Activated CD8-positive, alpha-beta T cell treated with anti-CD3 and anti-CD28 coated beads, Interleukin-2, amount 10 ng/mL, durations not matched to agents 7 days and 5 days (primary cell): ENCODE measurements at regions not wholly inside any gene's neighbourhood (a gene's known extent, or its start where the extent isn't known, plus 50 kb on each side); places are given as distances from the start of the nearest gene placed in this dataset.
A peak's percentile ranks its signal among the peaks of the same experiment; 100 is the strongest.

Experiments
- ATAC-seq: fragments of 150-1000 bp; cut with Tn5 transposase; one replicate; pipeline ENCODE4 v1.10.0; 2021; ENCODE audit warnings: moderate library complexity
- CTCF ChIA-PET: fragments of 350-600 bp; sonication (Branson Sonifier 250); formaldehyde crosslinking; loops from one replicate; lab custom pipeline; 2021; ENCODE audit warnings: antibody characterized with exemption; lab: Charles Lee
- POLR2A ChIA-PET: fragments of 350-600 bp; sonication (Branson Sonifier 250); formaldehyde crosslinking; loops from one replicate; lab custom pipeline; 2021; ENCODE audit warnings: antibody characterized with exemption; lab: Charles Lee
- DNase-seq: peaks from one replicate; pipeline ENCODE4 v3.0.0-alpha.2; 2020
- H3K27ac Mint-ChIP-seq: one replicate; pipeline ENCODE4 v1.8.0; 2021; ENCODE audit warnings: mild to moderate bottlenecking, mixed read lengths
- H3K27me3 Mint-ChIP-seq: one replicate; pipeline ENCODE4 v1.8.0; 2021; ENCODE audit warnings: low read depth, mixed read lengths
- H3K36me3 Mint-ChIP-seq: one replicate; pipeline ENCODE4 v1.8.0; 2021; ENCODE audit warnings: low read depth, mixed read lengths
- H3K4me1 Mint-ChIP-seq: one replicate; pipeline ENCODE4 v1.8.0; 2021; ENCODE audit warnings: low read depth, mixed read lengths
- H3K4me3 Mint-ChIP-seq: one replicate; pipeline ENCODE4 v1.8.0; 2021; ENCODE audit warnings: mild to moderate bottlenecking, mixed read lengths
- H3K9me3 Mint-ChIP-seq: one replicate; pipeline ENCODE4 v1.8.0; 2022; ENCODE audit warnings: mixed read lengths; ENCODE audit not compliant: insufficient read depth

DNA sequence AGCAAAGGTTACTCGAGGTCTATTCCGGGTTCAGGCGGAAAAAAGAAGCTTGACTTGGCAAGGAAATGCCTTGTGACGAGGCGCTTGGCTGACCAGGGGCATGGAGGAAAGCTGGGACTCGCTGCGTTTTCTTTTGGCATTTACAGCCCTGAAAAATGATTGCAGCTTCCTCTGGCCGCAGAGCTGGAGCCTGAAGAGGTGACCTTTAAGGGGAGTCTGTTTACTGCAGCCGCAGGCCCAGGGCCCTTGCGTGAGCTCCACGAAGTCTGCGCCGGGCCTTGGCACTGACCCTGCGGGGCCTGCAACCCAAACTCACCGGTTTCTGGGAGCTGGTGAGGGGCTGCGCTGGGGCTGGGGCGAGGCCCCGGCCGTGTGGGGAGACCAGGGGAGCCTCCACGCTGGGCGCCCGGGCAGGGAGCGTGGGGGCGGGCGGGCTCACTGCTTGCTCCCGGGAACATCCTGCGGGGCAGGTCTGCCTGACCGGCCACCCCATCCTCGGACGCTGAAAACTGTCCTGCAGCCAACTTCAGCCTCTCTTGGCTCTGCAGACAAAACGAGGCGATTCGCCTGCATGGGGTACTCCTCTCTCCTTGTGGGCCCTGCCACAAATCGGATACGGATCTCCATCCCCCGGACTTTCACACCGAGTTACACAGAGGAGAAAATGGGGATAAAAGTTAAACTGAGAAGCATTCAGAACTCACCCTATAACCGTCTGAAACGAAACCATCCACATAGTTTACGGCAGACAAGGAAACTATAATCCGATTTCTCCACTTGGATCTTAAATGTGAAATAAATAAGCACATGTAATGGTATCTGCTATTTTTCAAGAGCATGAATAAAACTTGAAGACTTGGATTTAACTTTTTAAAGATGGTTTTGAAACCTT lies 206.3 kb upstream of the FOXF1 start:
- Mint-ChIP-seq H3K27ac (no peak overlapping the region), H3K9me3 (no peaks in the 10 kb centered on the region), H3K36me3 (no peaks in the 10 kb centered on the region), H3K4me3 (no peak overlapping the region), H3K27me3 (peaks cover 25% of the 10 kb centered on the region), H3K4me1 (no peaks in the 10 kb centered on the region)
- ChIA-PET POLR2A (no interaction called here), CTCF (no interaction called here)
- no peak for ATAC-seq
- DNase-seq = no peak

- Mint-ChIP-seq H3K27ac (no peak overlapping the region), H3K36me3 (no peaks in the 10 kb centered on the region), H3K9me3 (no peaks in the 10 kb centered on the region), H3K4me3 (no peak overlapping the region), H3K27me3 (peaks cover 20% of the 10 kb centered on the region), H3K4me1 (no peaks in the 10 kb centered on the region)
- ChIA-PET POLR2A (no interaction called here), CTCF (interaction anchor here (0.8 kb wide), 1 partner anchor 33 kb away, joined by 3 read pairs; no protein-coding TSS in a partner anchor)
- ATAC-seq = no peak
- DNase-seq = no peak
Measured at GRCh38 chr16:86304868-86305267, 205.5 kb upstream of the FOXF1 start.

DNA sequence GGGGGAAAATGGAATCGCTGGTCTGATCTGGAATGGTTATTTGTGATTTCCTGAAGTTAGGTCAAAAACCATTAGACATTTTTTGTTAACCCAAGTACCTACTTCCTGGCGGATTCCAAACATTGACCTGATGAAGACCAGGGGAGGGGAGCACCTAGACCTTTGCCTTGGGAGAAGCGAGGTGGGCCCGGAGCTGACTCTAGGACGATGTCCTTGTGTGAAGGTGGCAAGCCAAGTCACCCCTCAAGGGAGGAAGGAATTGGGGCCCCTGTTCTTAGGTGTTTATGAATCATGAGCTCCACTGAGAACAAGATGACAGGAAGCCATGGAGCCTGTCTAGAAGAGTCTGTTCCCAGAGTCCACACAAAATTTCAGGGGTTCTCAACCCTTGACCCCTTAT lies 204.9 kb upstream of the FOXF1 start:
- Mint-ChIP-seq H3K27me3 (peaks cover 15% of the 10 kb centered on the region), H3K4me1 (no peaks in the 10 kb centered on the region), H3K9me3 (no peaks in the 10 kb centered on the region), H3K27ac (no peak overlapping the region), H3K36me3 (no peaks in the 10 kb centered on the region), H3K4me3 (no peak overlapping the region)
- ATAC-seq (no peak), DNase-seq (no peak)
- ChIA-PET POLR2A (no interaction called here), CTCF (interaction anchor here (0.8 kb wide), 1 partner anchor 34 kb away, joined by 3 read pairs; no protein-coding TSS in a partner anchor)

- Mint-ChIP-seq H3K9me3 (no peaks in the 10 kb centered on the region), H3K36me3 (no peaks in the 10 kb centered on the region), H3K27me3 (peaks cover 11% of the 10 kb centered on the region), H3K4me3 (no peak overlapping the region), H3K4me1 (no peaks in the 10 kb centered on the region), H3K27ac (no peak overlapping the region)
- CTCF ChIA-PET = interaction anchor here (0.8 kb wide), 1 partner anchor 35 kb away, joined by 3 read pairs; no protein-coding TSS in a partner anchor
- no peak for ATAC-seq
- no peak for DNase-seq
- POLR2A ChIA-PET = no interaction called here
Measured at GRCh38 chr16:86306011-86306644, 204.2 kb upstream of the FOXF1 start.

DNA sequence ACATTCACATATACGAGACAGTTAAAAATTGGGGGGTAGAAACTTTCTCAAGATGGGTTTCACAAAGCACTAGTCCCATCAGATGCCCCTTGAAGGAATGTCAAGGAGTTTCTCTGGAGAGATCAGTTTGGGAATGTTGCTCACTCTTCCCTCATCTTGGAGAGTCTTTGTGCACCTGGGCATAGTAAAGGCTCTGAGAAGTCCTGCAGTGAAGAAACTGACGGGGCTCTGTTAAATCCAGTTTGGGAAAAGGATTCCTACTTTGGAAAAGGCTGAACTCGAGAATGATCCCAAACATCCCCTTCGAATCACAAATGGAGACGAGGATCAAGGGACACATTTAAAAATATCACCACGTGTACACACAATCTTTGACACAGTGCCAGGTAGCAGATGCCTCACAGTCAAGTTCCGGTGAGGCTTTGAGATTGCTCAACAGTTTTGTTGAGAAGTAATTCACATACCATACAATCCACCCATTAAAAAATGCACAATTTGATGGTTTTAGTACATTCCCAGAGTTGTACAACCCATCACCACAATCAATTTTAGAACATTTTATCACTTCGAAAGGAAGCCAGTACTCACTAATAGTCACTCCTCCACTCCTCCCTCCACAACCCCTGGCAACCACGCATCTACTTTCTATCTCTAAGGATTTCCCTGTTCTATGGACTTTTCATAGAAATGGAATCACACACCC lies 203.4 kb upstream of the FOXF1 start:
- POLR2A ChIA-PET = no interaction called here
- H3K9me3 Mint-ChIP-seq = no peaks in the 10 kb centered on the region
- ATAC-seq (no peak), DNase-seq (no peak)
- H3K27ac Mint-ChIP-seq = no peak overlapping the region
- peaks cover 6% of the 10 kb centered on the region for H3K27me3 Mint-ChIP-seq
- H3K4me1 Mint-ChIP-seq = no peaks in the 10 kb centered on the region
- no peaks in the 10 kb centered on the region for H3K36me3 Mint-ChIP-seq
- CTCF ChIA-PET = no interaction called here
- no peak overlapping the region for H3K4me3 Mint-ChIP-seq

- H3K36me3 Mint-ChIP-seq = no peaks in the 10 kb centered on the region
Measured at GRCh38 chr16:86307514-86307903, 202.8 kb upstream of the FOXF1 start.

DNA sequence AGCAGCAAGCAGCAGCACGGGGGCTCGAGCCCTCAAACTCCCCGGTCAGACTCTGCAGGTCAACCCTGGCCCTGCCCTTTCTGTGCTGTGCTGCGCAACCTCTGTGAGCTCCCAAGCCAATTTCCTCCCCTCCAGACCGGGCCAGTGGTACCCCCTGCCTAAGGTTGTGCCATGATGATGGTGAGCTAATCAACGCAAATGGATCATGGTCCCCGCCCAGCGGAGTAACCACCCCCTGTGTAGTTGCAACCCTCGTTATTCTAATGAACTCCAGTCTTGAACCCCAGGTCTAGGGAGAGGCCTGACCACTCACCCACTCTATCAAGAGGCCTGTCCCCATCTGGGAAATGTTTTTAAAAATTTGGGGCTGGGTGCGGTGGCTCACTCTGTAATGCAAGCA lies 201.8 kb upstream of the FOXF1 start:
- no peaks in the 10 kb centered on the region for H3K4me1 Mint-ChIP-seq
- H3K27me3 Mint-ChIP-seq = peaks cover 6% of the 10 kb centered on the region
- no peak overlapping the region for H3K27ac Mint-ChIP-seq
- ATAC-seq (no peak), DNase-seq (no peak)
- no peaks in the 10 kb centered on the region for H3K9me3 Mint-ChIP-seq
- H3K4me3 Mint-ChIP-seq = no peak overlapping the region
- H3K36me3 Mint-ChIP-seq = no peaks in the 10 kb centered on the region
- ChIA-PET CTCF (no interaction called here), POLR2A (interaction anchor here (0.6 kb wide), 1 partner anchor 944 kb away, joined by 3 read pairs; no protein-coding TSS in a partner anchor)

More at GRCh38 chr16:86307514-86307903, 202.8 kb upstream of the FOXF1 start:
- ChIA-PET CTCF (no interaction called here), POLR2A (no interaction called here)
- no peak overlapping the region for H3K4me3 Mint-ChIP-seq
- H3K27ac Mint-ChIP-seq = no peak overlapping the region
- DNase-seq (no peak), ATAC-seq (no peak)
- H3K4me1 Mint-ChIP-seq = no peaks in the 10 kb centered on the region
- H3K9me3 Mint-ChIP-seq = no peaks in the 10 kb centered on the region
- peaks cover 6% of the 10 kb centered on the region for H3K27me3 Mint-ChIP-seq

GRCh38 chr16:86313631-86314030 lies 196.7 kb upstream of the FOXF1 start:
- ChIA-PET POLR2A (no interaction called here), CTCF (interaction anchor here (0.5 kb wide), 1 partner anchor 241 kb away, joined by 3 read pairs; no protein-coding TSS in a partner anchor)
- no peak for ATAC-seq
- no peak for DNase-seq
- Mint-ChIP-seq H3K4me3 (no peak overlapping the region), H3K27ac (no peak overlapping the region), H3K4me1 (no peaks in the 10 kb centered on the region), H3K36me3 (no peaks in the 10 kb centered on the region), H3K9me3 (no peaks in the 10 kb centered on the region), H3K27me3 (no peaks in the 10 kb centered on the region)

DNA sequence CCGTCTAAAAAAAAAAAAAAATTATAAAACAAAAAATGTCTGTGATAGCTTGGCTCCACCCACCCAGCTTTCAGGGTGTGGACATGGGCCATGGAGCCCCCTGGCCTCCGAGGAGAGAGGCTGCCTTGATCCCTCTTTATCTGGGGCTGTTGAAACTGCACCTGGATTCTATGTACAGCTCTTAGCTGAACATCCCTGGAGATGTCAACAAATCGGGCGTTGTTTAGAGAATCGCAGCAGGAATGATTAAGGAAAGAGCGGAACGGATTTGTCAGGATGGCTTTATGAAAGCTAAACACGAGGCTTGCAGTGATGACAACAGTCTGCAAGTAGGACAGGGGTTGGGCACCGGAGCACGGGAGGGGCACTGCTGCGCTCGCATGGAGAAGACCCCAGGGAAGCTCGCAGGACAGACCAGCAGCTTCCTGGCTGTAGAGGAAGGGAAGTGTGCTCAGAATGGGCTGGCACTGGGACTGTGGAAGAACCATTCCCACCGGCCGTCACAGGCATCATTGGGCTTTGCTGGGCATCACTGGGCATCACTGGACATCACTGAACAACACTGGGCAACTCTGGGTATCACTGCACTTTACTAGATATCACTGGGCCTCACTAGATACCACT lies 195.8 kb upstream of the FOXF1 start:
- Mint-ChIP-seq H3K36me3 (no peaks in the 10 kb centered on the region), H3K4me3 (no peak overlapping the region), H3K4me1 (no peaks in the 10 kb centered on the region), H3K9me3 (no peaks in the 10 kb centered on the region), H3K27me3 (no peaks in the 10 kb centered on the region), H3K27ac (no peak overlapping the region)
- DNase-seq = no peak
- ChIA-PET POLR2A (no interaction called here), CTCF (no interaction called here)
- ATAC-seq = no peak

DNA sequence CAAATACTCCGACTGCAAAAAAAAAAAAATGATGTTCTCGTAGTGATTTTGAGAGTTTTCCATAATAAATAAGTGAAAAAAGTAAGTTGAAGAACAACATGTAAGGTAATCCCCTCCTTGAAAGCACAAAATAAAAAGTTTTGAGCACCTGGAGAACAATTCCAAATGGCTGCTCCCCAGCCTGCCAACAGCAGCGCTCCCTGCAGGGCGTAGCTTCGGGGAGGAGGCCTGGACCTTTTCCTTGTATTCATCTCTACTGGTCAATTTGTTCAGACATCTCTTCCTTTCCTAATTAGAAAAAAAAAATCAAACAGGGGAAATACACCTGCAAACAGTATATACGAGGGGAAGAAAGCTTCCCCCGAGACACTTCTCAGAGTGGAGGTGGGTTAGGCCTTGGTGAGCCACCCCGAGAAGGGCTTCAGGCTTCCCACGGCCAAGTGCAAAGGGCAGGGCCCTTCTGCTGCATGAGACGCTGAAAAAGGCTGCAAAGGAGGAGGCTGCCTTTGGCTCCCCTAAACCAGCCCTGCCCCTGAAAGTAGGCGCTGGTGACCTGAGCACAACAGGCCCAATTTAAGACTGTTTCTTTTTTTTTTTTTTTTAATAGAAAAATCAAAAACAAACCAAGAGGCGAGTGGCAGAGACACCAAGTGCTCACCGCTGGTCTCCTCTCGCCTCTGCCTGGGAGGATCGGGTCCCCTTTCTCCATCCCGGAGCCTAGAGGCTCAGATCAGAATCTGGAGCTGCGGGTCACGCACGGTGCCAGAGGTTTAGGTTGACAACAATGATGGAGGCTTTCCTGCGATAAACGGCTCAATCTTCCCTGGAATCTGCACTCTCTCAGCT lies 193.1 kb upstream of the FOXF1 start:
- DNase-seq (peak; percentile 26), ATAC-seq (peak; percentile 39)
- no peak overlapping the region for H3K4me3 Mint-ChIP-seq
- H3K9me3 Mint-ChIP-seq = no peaks in the 10 kb centered on the region
- H3K36me3 Mint-ChIP-seq = no peaks in the 10 kb centered on the region
- ChIA-PET POLR2A (interaction anchor here (0.5 kb wide), 1 partner anchor 1799 kb away, joined by 3 read pairs; no protein-coding TSS in a partner anchor), CTCF (interaction anchor here (0.8 kb wide), 1 partner anchor 1071 kb away, joined by 3 read pairs; no protein-coding TSS in a partner anchor)
- peaks cover 2% of the 10 kb centered on the region for H3K27me3 Mint-ChIP-seq
- no peaks in the 10 kb centered on the region for H3K4me1 Mint-ChIP-seq
- H3K27ac Mint-ChIP-seq = no peak overlapping the region
